MCF 10A (cell line): ENCODE measurements at regions not wholly inside any gene's neighbourhood (a gene's known extent, or its start where the extent isn't known, plus 50 kb on each side); places are given as distances from the start of the nearest gene placed in this dataset.

Source experiments
- BruUV-seq: library from RNA; stranded (reverse); fragments of 400-500 nt; replicated peaks from 2 replicates; lab custom pipeline; 2021; lab: Mats Ljungman, UMichigan
- CTCF ChIA-PET: fragments of 300-600 bp; sonication (Branson Sonifier 250); formaldehyde crosslinking; extraction: SDS; loops from one replicate; lab custom pipeline; 2021; ENCODE audit warnings: antibody characterized with exemption, inconsistent platforms; lab: Yijun Ruan, JAX
- POLR2A ChIA-PET: fragments of 300-600, 350-650 bp; sonication (Branson Sonifier 250); formaldehyde crosslinking; extraction: SDS; loops from one replicate; lab custom pipeline; 2020; ENCODE audit warnings: antibody characterized with exemption, inconsistent platforms; lab: Yijun Ruan, JAX
- DNase-seq: peaks from one replicate; pipeline ENCODE4 v3.0.0-alpha.2; 2018; ENCODE audit not compliant: unreplicated experiment
- H3K27ac Mint-ChIP-seq: one replicate; pipeline ENCODE4 v1.8.0; 2022; ENCODE audit warnings: mild to moderate bottlenecking, low read depth, mixed read lengths; ENCODE audit not compliant: unreplicated experiment
- H3K27me3 Mint-ChIP-seq: one replicate; pipeline ENCODE4 v1.8.0; 2022; ENCODE audit warnings: mixed read lengths; ENCODE audit not compliant: insufficient read depth, unreplicated experiment
- H3K36me3 Mint-ChIP-seq: one replicate; pipeline ENCODE4 v1.8.0; 2022; ENCODE audit warnings: mild to moderate bottlenecking, moderate library complexity, mixed read lengths; ENCODE audit not compliant: insufficient read depth, unreplicated experiment
- H3K4me1 Mint-ChIP-seq: one replicate; pipeline ENCODE4 v1.8.0; 2022; ENCODE audit warnings: mixed read lengths; ENCODE audit not compliant: insufficient read depth, unreplicated experiment
- H3K4me3 Mint-ChIP-seq: one replicate; pipeline ENCODE4 v1.8.0; 2022; ENCODE audit warnings: mild to moderate bottlenecking, moderate library complexity, mixed read lengths; ENCODE audit not compliant: unreplicated experiment
- H3K9me3 Mint-ChIP-seq: one replicate; pipeline ENCODE4 v1.8.0; 2022; ENCODE audit warnings: mixed read lengths; ENCODE audit not compliant: unreplicated experiment
- CTCF ChIP-seq: fragments of 200-600 bp; IDR thresholded peaks from one replicate; pipeline ENCODE4 v1.8.0; 2022; ENCODE audit warnings: antibody characterized with exemption, mild to moderate bottlenecking; ENCODE audit not compliant: unreplicated experiment
- intact Hi-C: fragments of 100-400 bp; cut with micrococcal nuclease; formaldehyde crosslinking; loops from 2 replicates; pipeline ENCODE4 v1.14.1; 2022

- no peak overlapping the region for H3K4me3 Mint-ChIP-seq
- TF ChIP-seq CTCF = no peak
- ChIA-PET CTCF (no interaction called here), POLR2A (interaction anchor here (0.8 kb wide), 1 partner anchor 15 kb away, joined by 4 read pairs; no protein-coding TSS in a partner anchor)
- DNase-seq = no peak
- peaks cover 84% of the 10 kb centered on the region for H3K27me3 Mint-ChIP-seq
- no peak overlapping the region for H3K27ac Mint-ChIP-seq
- H3K4me1 Mint-ChIP-seq = no peaks in the 10 kb centered on the region
- H3K36me3 Mint-ChIP-seq = no peaks in the 10 kb centered on the region
- intact Hi-C loops = no loop called here
- BruUV-seq = no TSS peak
- no peaks in the 10 kb centered on the region for H3K9me3 Mint-ChIP-seq
Measured at GRCh38 chr11:23687991-23688390, 808.9 kb upstream of the LUZP2 start.

GRCh38 chr11:23688411-23688810 is 808.4 kb upstream of the LUZP2 start:
- BruUV-seq = no TSS peak
- Mint-ChIP-seq H3K4me1 (no peaks in the 10 kb centered on the region), H3K9me3 (no peaks in the 10 kb centered on the region), H3K27me3 (peaks cover 84% of the 10 kb centered on the region), H3K4me3 (no peak overlapping the region), H3K36me3 (no peaks in the 10 kb centered on the region), H3K27ac (no peak overlapping the region)
- ChIA-PET CTCF (no interaction called here), POLR2A (no interaction called here)
- intact Hi-C loops = no loop called here
- TF ChIP-seq CTCF = no peak
- DNase-seq = no peak

GRCh38 chr11:23688835-23689234 is 808.0 kb upstream of the LUZP2 start:
- no peak for DNase-seq
- Mint-ChIP-seq H3K4me3 (no peak overlapping the region), H3K4me1 (no peaks in the 10 kb centered on the region), H3K27me3 (peaks cover 84% of the 10 kb centered on the region), H3K27ac (no peak overlapping the region), H3K9me3 (no peaks in the 10 kb centered on the region), H3K36me3 (no peaks in the 10 kb centered on the region)
- no peak for TF ChIP-seq CTCF
- intact Hi-C loops = no loop called here
- CTCF ChIA-PET = no interaction called here
- POLR2A ChIA-PET = no interaction called here
- BruUV-seq = no TSS peak

- no peak for DNase-seq
- no peaks in the 10 kb centered on the region for H3K4me1 Mint-ChIP-seq
- H3K27ac Mint-ChIP-seq = no peak overlapping the region
- no peak for TF ChIP-seq CTCF
- no peak overlapping the region for H3K4me3 Mint-ChIP-seq
- CTCF ChIA-PET = no interaction called here
- H3K27me3 Mint-ChIP-seq = peaks cover 50% of the 10 kb centered on the region
- POLR2A ChIA-PET = no interaction called here
- no peaks in the 10 kb centered on the region for H3K36me3 Mint-ChIP-seq
- no peaks in the 10 kb centered on the region for H3K9me3 Mint-ChIP-seq
- no TSS peak for BruUV-seq
- intact Hi-C loops = no loop called here
Measured at GRCh38 chr11:23696688-23697415, 800.0 kb upstream of the LUZP2 start.
